Endothelial cell of umbilical vein (primary cell): ENCODE measurements at regions not wholly inside any gene's neighbourhood (a gene's known extent, or its start where the extent isn't known, plus 50 kb on each side); places are given as distances from the start of the nearest gene placed in this dataset.

Experiments used
- BruUV-seq: library from RNA; stranded (reverse); fragments of 400-500 nt; replicated peaks from 2 replicates; lab custom pipeline; 2021; lab: Mats Ljungman, UMichigan
- CTCF ChIA-PET: fragments of 300-600, 350-600 bp; sonication (Branson Sonifier 250); formaldehyde crosslinking; loops from one replicate; lab custom pipeline; 2021; ENCODE audit warnings: antibody characterized with exemption, inconsistent platforms; lab: Charles Lee
- POLR2A ChIA-PET: fragments of 300-600, 350-600 bp; sonication (Branson Sonifier 250); formaldehyde crosslinking; loops from one replicate; lab custom pipeline; 2021; ENCODE audit warnings: antibody characterized with exemption, inconsistent platforms; lab: Charles Lee
- DNase-seq: peaks from one replicate; pipeline ENCODE4 v3.0.0-alpha.2; 2011; ENCODE audit warnings: low read depth, low spot score
- FAIRE-seq: peaks from 2 replicates; lab custom pipeline; 2011; peaks lifted over from hg19 to GRCh38; lab: Jason Lieb, UNC
- H2AFZ ChIP-seq: 2 replicates; pipeline ENCODE4 v1.6.0; 2012; ENCODE audit warnings: low read depth, low read length, control low read depth, inconsistent platforms
- H3K27ac ChIP-seq: 2 replicates; pipeline ENCODE4 v1.5.1; 2011; ENCODE audit warnings: low read depth, mild to moderate bottlenecking, control low read depth, low read length, moderate library complexity; ENCODE audit not compliant: insufficient read depth
- H3K27me3 ChIP-seq, 2 experiments: 2 replicates each; pipeline versions ENCODE4 v1.6.0 to v1.6.1; 2011; ENCODE audit warnings: low read length in 2 of 2, mixed read lengths in 1 of 2; ENCODE audit not compliant: control insufficient read depth in 2 of 2, insufficient read depth in 2 of 2
- H3K36me3 ChIP-seq, 2 experiments: 2 replicates in 1 of 2; 3 replicates in 1 of 2; pipeline ENCODE4 v1.5.1; 2011; ENCODE audit warnings: low read length in 2 of 2, mild to moderate bottlenecking in 1 of 2, moderate library complexity in 1 of 2; ENCODE audit not compliant: control insufficient read depth in 2 of 2, insufficient read depth in 2 of 2; ENCODE audit errors: extremely low read depth in 1 of 2
- H3K4me1 ChIP-seq: 3 replicates; pipeline ENCODE4 v1.5.1; 2011; ENCODE audit warnings: mild to moderate bottlenecking, low read length; ENCODE audit not compliant: control insufficient read depth, insufficient read depth; ENCODE audit errors: extremely low read depth
- H3K4me2 ChIP-seq: 2 replicates; pipeline ENCODE4 v1.6.1; 2011; ENCODE audit warnings: low read length, control low read depth, mixed read lengths; ENCODE audit not compliant: insufficient read depth
- H3K4me3 ChIP-seq, 3 experiments: fragments of 200-600 bp in 1 of 3; sonication (generic), shearing (Covaris generic) in 1 of 3; replicated peaks in 1 of 3; 2 replicates each; pipeline ENCODE4 v1.5.1; 2011 to 2016; ENCODE audit warnings: control low read depth in 3 of 3, low read length in 3 of 3, mild to moderate bottlenecking in 2 of 3, inconsistent platforms in 1 of 3, low read depth in 1 of 3, moderate library complexity in 1 of 3; ENCODE audit not compliant: insufficient read depth in 1 of 3
- H3K79me2 ChIP-seq: 2 replicates; pipeline ENCODE4 v1.6.0; 2012; ENCODE audit warnings: low read length, inconsistent platforms; ENCODE audit not compliant: control insufficient read depth, insufficient read depth
- H3K9ac ChIP-seq: replicated peaks from 2 replicates; pipeline ENCODE3; 2011; ENCODE audit warnings: low read length, control low read depth; ENCODE audit not compliant: insufficient read depth; ENCODE audit errors: extremely low read depth
- H3K9me1 ChIP-seq: replicated peaks from 3 replicates; pipeline ENCODE4 v1.6.0; 2011; ENCODE audit warnings: mild to moderate bottlenecking, low read length; ENCODE audit not compliant: control insufficient read depth, insufficient read depth; ENCODE audit errors: extremely low read depth
- H3K9me3 ChIP-seq: replicated peaks from 2 replicates; pipeline ENCODE4 v1.5.1; 2012; ENCODE audit warnings: low read length, inconsistent platforms; ENCODE audit not compliant: control insufficient read depth, insufficient read depth
- H4K20me1 ChIP-seq: replicated peaks from 2 replicates; pipeline ENCODE3; 2011; ENCODE audit warnings: mild to moderate bottlenecking, low read length; ENCODE audit not compliant: control insufficient read depth, insufficient read depth; ENCODE audit errors: extremely low read depth
- CTCF ChIP-seq, 2 donors: IDR thresholded peaks; 1 replicate in 1 of 2; 2 replicates in 1 of 2; pipeline ENCODE4 v1.5.1; 2011; ENCODE audit warnings: low read length in 2 of 2, mild to moderate bottlenecking in 2 of 2, moderate library complexity in 2 of 2, control low read depth in 1 of 2, inconsistent platforms in 1 of 2, low read depth in 1 of 2; ENCODE audit not compliant: insufficient read depth in 1 of 2; ENCODE audit errors: extremely low read depth in 1 of 2
- EZH2 ChIP-seq: IDR thresholded peaks from 2 replicates; pipeline ENCODE4 v1.6.1; 2012; ENCODE audit warnings: borderline replicate concordance, low read depth, mild to moderate bottlenecking, moderate library complexity, low read length, inconsistent platforms; ENCODE audit not compliant: severe bottlenecking
- FOS ChIP-seq: IDR thresholded peaks from 2 replicates; pipeline ENCODE4 v1.6.1; 2011; ENCODE audit warnings: mild to moderate bottlenecking, low read length, moderate library complexity, borderline replicate concordance; ENCODE audit not compliant: insufficient read depth
- GATA2 ChIP-seq: IDR thresholded peaks from 2 replicates; pipeline ENCODE4 v1.7.0; 2011; ENCODE audit warnings: low read depth, mild to moderate bottlenecking, moderate library complexity, mixed read lengths, low read length; ENCODE audit not compliant: insufficient read length, insufficient read depth
- JUN ChIP-seq: IDR thresholded peaks from 2 replicates; pipeline ENCODE4 v1.6.1; 2011; ENCODE audit warnings: borderline replicate concordance, low read depth; ENCODE audit not compliant: insufficient read length, insufficient read depth
- MAX ChIP-seq: IDR thresholded peaks from 2 replicates; pipeline ENCODE4 v1.6.1; 2011; ENCODE audit not compliant: insufficient read depth, insufficient read length
- MYC ChIP-seq: IDR thresholded peaks from one replicate; pipeline ENCODE4 v1.6.1; 2011; ENCODE audit warnings: mild to moderate bottlenecking, low read depth, low read length
- POLR2A ChIP-seq: IDR thresholded peaks from 2 replicates; pipeline ENCODE4 v1.6.1; 2012; ENCODE audit warnings: low read depth, mild to moderate bottlenecking, control low read depth, low read length
- POLR2AphosphoS5 ChIP-seq: IDR thresholded peaks from 2 replicates; pipeline ENCODE4 v1.6.1; 2012; ENCODE audit warnings: low read depth, mild to moderate bottlenecking, control low read depth, low read length, moderate library complexity; ENCODE audit not compliant: insufficient read depth
- dilution Hi-C: fragments of 300-500 bp; cut with MboI; formaldehyde crosslinking; loops from one replicate; pipeline ENCODE4 v1.15.0; 2019; ENCODE audit warnings: low sequenced_read_pairs; ENCODE audit not compliant: extremely low pct_ligation_motif_present
- intact Hi-C: fragments of 100-400 bp; cut with micrococcal nuclease; formaldehyde crosslinking; loops from one replicate; pipeline ENCODE4 v1.10.0; 2022

GRCh38 chr2:220394433-220394832, 767.0 kb downstream of the SLC4A3 start:
- FAIRE-seq, result no peak
- dilution Hi-C loops (no loop called here), intact Hi-C loops (no loop called here)
- Histone ChIP-seq H3K9me3 (no peaks in the 10 kb centered on the region), H3K27ac (no peak overlapping the region), H3K4me2 (no peak overlapping the region), H3K9ac (no peak overlapping the region), H2AFZ (no peak overlapping the region), H3K36me3 (no peaks in the 10 kb centered on the region), H3K9me1 (no peaks in the 10 kb centered on the region), H4K20me1 (no peaks in the 10 kb centered on the region), H3K79me2 (no peaks in the 10 kb centered on the region), H3K27me3 (no peaks in the 10 kb centered on the region), H3K4me1 (no peaks in the 10 kb centered on the region), H3K4me3 (no peak overlapping the region)
- CTCF ChIA-PET, result no interaction called here
- BruUV-seq, result no TSS peak
- TF ChIP-seq GATA2 (no peak), JUN (no peak), POLR2A (no peak), CTCF (IDR thresholded peaks at IDR 0.05; ENCODE audit: extremely low read depth in 1 of 2, insufficient read depth in 1 of 2, low read depth in 1 of 2, low read length in 2 of 2) (no peak), EZH2 (no peak), MAX (no peak), MYC (no peak), POLR2AphosphoS5 (no peak), FOS (no peak)
- DNase-seq, result no peak
- POLR2A ChIA-PET, result no interaction called here
